ENCODE measurements at regions not wholly inside any gene's neighbourhood (a gene's known extent, or its start where the extent isn't known, plus 50 kb on each side); places are given as distances from the start of the nearest gene placed in this dataset.

DNA sequence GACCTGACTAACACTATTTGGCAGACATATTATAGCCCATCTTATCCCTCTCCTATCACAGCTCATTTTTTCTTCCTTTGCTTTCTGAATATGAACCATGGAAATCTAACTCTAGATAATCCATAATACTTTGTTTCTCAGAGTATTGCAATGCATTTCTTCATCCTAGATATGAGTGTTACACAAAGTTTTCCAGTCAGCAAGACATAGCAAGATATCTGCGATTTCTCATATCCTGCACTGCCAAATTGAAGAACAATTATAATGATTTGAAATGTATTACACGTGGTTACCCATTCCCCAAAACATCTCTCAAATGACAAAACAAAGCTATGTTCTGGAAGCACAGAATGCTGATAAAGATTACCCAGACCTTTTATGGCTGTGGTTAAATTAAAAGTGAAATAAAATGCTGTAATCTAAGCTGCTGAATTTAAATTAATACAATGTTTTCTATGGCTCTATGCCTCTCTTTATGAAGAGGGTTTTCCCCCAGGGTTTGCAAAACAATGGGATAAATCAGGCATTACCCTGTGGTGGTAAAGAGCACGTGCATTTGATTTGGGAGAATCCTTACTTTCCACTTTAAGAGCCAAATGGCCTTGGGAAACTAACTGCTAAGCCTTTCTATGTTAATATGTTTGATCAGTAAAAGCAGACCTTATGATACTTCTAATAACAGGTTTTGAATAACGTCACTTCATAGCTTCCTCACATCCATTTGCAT, 1291.0 kb upstream of the CNTN5 start:
- TF ChIP-seq, protein P1, sequence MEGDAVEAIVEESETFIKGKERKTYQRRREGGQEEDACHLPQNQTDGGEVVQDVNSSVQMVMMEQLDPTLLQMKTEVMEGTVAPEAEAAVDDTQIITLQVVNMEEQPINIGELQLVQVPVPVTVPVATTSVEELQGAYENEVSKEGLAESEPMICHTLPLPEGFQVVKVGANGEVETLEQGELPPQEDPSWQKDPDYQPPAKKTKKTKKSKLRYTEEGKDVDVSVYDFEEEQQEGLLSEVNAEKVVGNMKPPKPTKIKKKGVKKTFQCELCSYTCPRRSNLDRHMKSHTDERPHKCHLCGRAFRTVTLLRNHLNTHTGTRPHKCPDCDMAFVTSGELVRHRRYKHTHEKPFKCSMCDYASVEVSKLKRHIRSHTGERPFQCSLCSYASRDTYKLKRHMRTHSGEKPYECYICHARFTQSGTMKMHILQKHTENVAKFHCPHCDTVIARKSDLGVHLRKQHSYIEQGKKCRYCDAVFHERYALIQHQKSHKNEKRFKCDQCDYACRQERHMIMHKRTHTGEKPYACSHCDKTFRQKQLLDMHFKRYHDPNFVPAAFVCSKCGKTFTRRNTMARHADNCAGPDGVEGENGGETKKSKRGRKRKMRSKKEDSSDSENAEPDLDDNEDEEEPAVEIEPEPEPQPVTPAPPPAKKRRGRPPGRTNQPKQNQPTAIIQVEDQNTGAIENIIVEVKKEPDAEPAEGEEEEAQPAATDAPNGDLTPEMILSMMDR (IDR thresholded peaks at IDR 0.05 in 8 of 11, conservative IDR thresholded peaks at IDR 0.05 in 3 of 11), result no peak
- no peak for TF ChIP-seq POLR2A (IDR thresholded peaks at IDR 0.05)
- TF ChIP-seq POLR2AphosphoS5 (IDR thresholded peaks at IDR 0.05), result no peak
